Astrocyte (in vitro differentiated cells and primary cell): ENCODE measurements at regions not wholly inside any gene's neighbourhood (a gene's known extent, or its start where the extent isn't known, plus 50 kb on each side); places are given as distances from the start of the nearest gene placed in this dataset.
A peak's percentile ranks its signal among the peaks of the same experiment; 100 is the strongest.

Experiments used
- DNase-seq: peaks from one replicate; pipeline ENCODE4 v3.0.0-alpha.2; 2010; ENCODE audit warnings: low read depth
- FAIRE-seq: peaks from 2 replicates; lab custom pipeline; 2011; peaks lifted over from hg19 to GRCh38; lab: Jason Lieb, UNC
- H2AFZ ChIP-seq: 2 replicates; pipeline ENCODE4 v1.6.0; 2012; ENCODE audit warnings: low read depth, low read length, inconsistent platforms
- H3K27ac ChIP-seq: 2 replicates; pipeline ENCODE4 v1.5.1; 2011; ENCODE audit warnings: low read depth, low read length, inconsistent platforms
- H3K27me3 ChIP-seq: 2 replicates; pipeline ENCODE4 v1.6.0; 2011; ENCODE audit warnings: low read length, inconsistent platforms; ENCODE audit not compliant: insufficient read depth
- H3K36me3 ChIP-seq: 2 replicates; pipeline ENCODE4 v1.5.1; 2011; ENCODE audit warnings: low read length, inconsistent platforms; ENCODE audit not compliant: insufficient read depth
- H3K4me1 ChIP-seq: 2 replicates; pipeline ENCODE4 v1.5.1; 2011; ENCODE audit warnings: low read length, inconsistent platforms; ENCODE audit not compliant: insufficient read depth
- H3K4me2 ChIP-seq: 2 replicates; pipeline ENCODE4 v1.6.0; 2012; ENCODE audit warnings: low read length, inconsistent platforms
- H3K4me3 ChIP-seq: 2 replicates; pipeline ENCODE4 v1.5.1; 2011; ENCODE audit warnings: low read depth, mild to moderate bottlenecking, low read length, inconsistent platforms; ENCODE audit not compliant: insufficient read depth
- H3K79me2 ChIP-seq: 2 replicates; pipeline ENCODE4 v1.6.0; 2012; ENCODE audit warnings: mild to moderate bottlenecking, low read length, inconsistent platforms; ENCODE audit not compliant: insufficient read depth
- H3K9ac ChIP-seq: 2 replicates; pipeline ENCODE4 v1.6.0; 2012; ENCODE audit warnings: mild to moderate bottlenecking, low read length, inconsistent platforms
- H3K9me3 ChIP-seq: 2 replicates; pipeline ENCODE4 v1.5.1; 2012; ENCODE audit warnings: low read depth, mild to moderate bottlenecking, low read length, inconsistent platforms; ENCODE audit not compliant: insufficient read depth
- H4K20me1 ChIP-seq: 2 replicates; pipeline ENCODE4 v1.6.0; 2012; ENCODE audit warnings: low read length, inconsistent platforms; ENCODE audit not compliant: insufficient read depth
- H3K27ac Mint-ChIP-seq: one replicate; pipeline ENCODE4 v1.8.0; 2021; ENCODE audit warnings: mild to moderate bottlenecking, mixed read lengths; ENCODE audit not compliant: unreplicated experiment
- H3K27me3 Mint-ChIP-seq: one replicate; pipeline ENCODE4 v1.8.0; 2021; ENCODE audit warnings: low read depth, mixed read lengths; ENCODE audit not compliant: unreplicated experiment
- H3K36me3 Mint-ChIP-seq: one replicate; pipeline ENCODE4 v1.8.0; 2021; ENCODE audit warnings: low read depth, mixed read lengths; ENCODE audit not compliant: unreplicated experiment
- H3K4me1 Mint-ChIP-seq: one replicate; pipeline ENCODE4 v1.8.0; 2021; ENCODE audit warnings: low read depth, mixed read lengths; ENCODE audit not compliant: unreplicated experiment
- H3K4me3 Mint-ChIP-seq: one replicate; pipeline ENCODE4 v1.8.0; 2021; ENCODE audit warnings: mild to moderate bottlenecking, moderate library complexity, mixed read lengths; ENCODE audit not compliant: unreplicated experiment
- H3K9me3 Mint-ChIP-seq: one replicate; pipeline ENCODE4 v1.8.0; 2021; ENCODE audit warnings: mild to moderate bottlenecking, mixed read lengths; ENCODE audit not compliant: unreplicated experiment
- EZH2 ChIP-seq: IDR thresholded peaks from 2 replicates; pipeline ENCODE4 v1.6.1; 2012; ENCODE audit warnings: mild to moderate bottlenecking, low read length, inconsistent platforms; ENCODE audit not compliant: insufficient read depth
- TF ChIP-seq, protein P1 (sequence below): IDR thresholded peaks from 2 replicates; pipeline ENCODE4 v1.5.1; 2011; ENCODE audit warnings: low read depth, mild to moderate bottlenecking, inconsistent platforms, low read length, moderate library complexity; ENCODE audit not compliant: insufficient read depth

DNA sequence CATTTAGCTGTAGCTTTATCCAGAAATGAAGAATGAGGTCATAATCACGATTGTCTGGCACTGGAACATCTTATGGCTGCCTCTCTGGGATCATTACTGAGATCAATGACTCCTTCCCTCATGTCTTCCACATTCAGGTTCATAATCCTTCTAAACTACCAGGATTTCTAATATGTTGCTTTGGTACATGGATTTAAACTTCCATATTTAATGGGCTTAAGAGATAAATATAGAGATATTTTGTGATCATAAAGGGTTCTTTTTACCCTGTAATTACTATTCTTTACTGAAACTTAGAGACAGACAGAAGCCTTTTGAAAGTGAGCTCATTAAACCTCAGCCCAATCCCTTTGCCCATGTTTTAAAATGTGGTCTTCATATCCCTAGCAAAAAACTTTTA lies 575.4 kb upstream of the ALCAM start:
- no peak overlapping the region for H3K27ac Mint-ChIP-seq
- H3K27ac ChIP-seq: no peak overlapping the region
- no peak for TF ChIP-seq EZH2
- TF ChIP-seq, protein P1, sequence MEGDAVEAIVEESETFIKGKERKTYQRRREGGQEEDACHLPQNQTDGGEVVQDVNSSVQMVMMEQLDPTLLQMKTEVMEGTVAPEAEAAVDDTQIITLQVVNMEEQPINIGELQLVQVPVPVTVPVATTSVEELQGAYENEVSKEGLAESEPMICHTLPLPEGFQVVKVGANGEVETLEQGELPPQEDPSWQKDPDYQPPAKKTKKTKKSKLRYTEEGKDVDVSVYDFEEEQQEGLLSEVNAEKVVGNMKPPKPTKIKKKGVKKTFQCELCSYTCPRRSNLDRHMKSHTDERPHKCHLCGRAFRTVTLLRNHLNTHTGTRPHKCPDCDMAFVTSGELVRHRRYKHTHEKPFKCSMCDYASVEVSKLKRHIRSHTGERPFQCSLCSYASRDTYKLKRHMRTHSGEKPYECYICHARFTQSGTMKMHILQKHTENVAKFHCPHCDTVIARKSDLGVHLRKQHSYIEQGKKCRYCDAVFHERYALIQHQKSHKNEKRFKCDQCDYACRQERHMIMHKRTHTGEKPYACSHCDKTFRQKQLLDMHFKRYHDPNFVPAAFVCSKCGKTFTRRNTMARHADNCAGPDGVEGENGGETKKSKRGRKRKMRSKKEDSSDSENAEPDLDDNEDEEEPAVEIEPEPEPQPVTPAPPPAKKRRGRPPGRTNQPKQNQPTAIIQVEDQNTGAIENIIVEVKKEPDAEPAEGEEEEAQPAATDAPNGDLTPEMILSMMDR: no peak
- no peaks in the 10 kb centered on the region for H3K27me3 ChIP-seq
- no peaks in the 10 kb centered on the region for H3K4me1 ChIP-seq
- no peak overlapping the region for H3K4me3 ChIP-seq
- H3K9ac ChIP-seq: no peak overlapping the region
- no peaks in the 10 kb centered on the region for H3K9me3 ChIP-seq
- DNase-seq (no peak), FAIRE-seq (no peak)
- H3K79me2 ChIP-seq: no peaks in the 10 kb centered on the region
- no peaks in the 10 kb centered on the region for H3K27me3 Mint-ChIP-seq
- no peaks in the 10 kb centered on the region for H3K4me1 Mint-ChIP-seq
- no peaks in the 10 kb centered on the region for H3K36me3 ChIP-seq
- no peak overlapping the region for H3K4me3 Mint-ChIP-seq
- no peaks in the 10 kb centered on the region for H4K20me1 ChIP-seq
- no peaks in the 10 kb centered on the region for H3K36me3 Mint-ChIP-seq
- no peaks in the 10 kb centered on the region for H3K9me3 Mint-ChIP-seq
- no peak overlapping the region for H2AFZ ChIP-seq
- H3K4me2 ChIP-seq: no peak overlapping the region

DNA sequence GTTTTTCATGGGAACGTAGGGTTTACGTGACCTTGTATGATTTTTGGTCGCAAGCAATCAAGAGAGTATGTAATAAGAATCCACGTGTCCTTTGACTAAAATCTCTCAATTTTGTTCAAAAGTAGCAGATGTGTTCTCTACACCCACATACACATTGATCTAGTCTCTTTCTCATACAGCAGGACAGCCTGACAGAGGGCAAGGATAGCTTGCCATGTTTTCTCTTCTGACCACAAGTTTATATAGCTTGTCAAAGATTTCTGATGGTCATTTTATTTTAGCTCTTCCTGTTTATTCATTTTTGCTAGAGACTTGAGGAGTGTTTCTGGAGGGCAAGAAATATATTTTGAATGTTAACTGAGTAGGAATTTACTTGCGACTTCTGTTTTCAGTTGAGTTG lies 570.2 kb upstream of the ALCAM start:
- Mint-ChIP-seq H3K4me1 (no peaks in the 10 kb centered on the region), H3K27ac (no peak overlapping the region), H3K27me3 (no peaks in the 10 kb centered on the region), H3K36me3 (no peaks in the 10 kb centered on the region), H3K4me3 (no peak overlapping the region), H3K9me3 (no peaks in the 10 kb centered on the region)
- Histone ChIP-seq H3K79me2 (no peaks in the 10 kb centered on the region), H3K27me3 (no peaks in the 10 kb centered on the region), H3K9ac (no peak overlapping the region), H2AFZ (no peak overlapping the region), H3K4me2 (no peak overlapping the region), H3K27ac (no peak overlapping the region), H3K36me3 (no peaks in the 10 kb centered on the region), H3K9me3 (no peaks in the 10 kb centered on the region), H3K4me3 (no peak overlapping the region), H4K20me1 (no peaks in the 10 kb centered on the region), H3K4me1 (no peaks in the 10 kb centered on the region)
- FAIRE-seq: no peak
- TF ChIP-seq EZH2: no peak
- TF ChIP-seq, protein P1: no peak
- DNase-seq: peak; percentile 7

DNA sequence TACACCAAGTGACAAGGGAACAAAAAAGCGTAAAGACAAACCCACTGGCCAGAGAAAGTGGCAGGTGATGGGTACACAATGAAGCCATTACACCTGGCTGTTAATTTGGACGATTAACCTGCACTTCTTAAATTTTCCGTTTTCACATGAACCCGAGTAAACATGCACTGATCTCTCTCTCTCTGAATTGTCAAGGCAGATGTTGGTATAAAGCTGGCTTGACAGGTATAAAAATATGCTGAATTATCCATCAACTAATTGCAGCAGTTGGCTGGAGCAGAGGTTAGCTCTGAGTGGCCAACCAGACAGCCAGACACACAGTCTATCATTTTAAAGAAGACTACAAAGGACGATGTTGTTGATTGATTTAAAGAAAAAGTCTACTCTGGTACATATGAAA lies 561.7 kb upstream of the ALCAM start:
- no peak for FAIRE-seq
- Histone ChIP-seq H3K4me1 (no peaks in the 10 kb centered on the region), H3K4me2 (no peak overlapping the region), H3K4me3 (no peak overlapping the region), H3K36me3 (no peaks in the 10 kb centered on the region), H3K9ac (no peak overlapping the region), H3K79me2 (no peaks in the 10 kb centered on the region), H3K27me3 (no peaks in the 10 kb centered on the region), H2AFZ (no peak overlapping the region), H3K9me3 (no peaks in the 10 kb centered on the region), H4K20me1 (no peaks in the 10 kb centered on the region), H3K27ac (no peak overlapping the region)
- H3K27me3 Mint-ChIP-seq: no peaks in the 10 kb centered on the region
- DNase-seq: no peak
- H3K9me3 Mint-ChIP-seq: no peaks in the 10 kb centered on the region
- no peak overlapping the region for H3K27ac Mint-ChIP-seq
- TF ChIP-seq EZH2: no peak
- TF ChIP-seq, protein P1: no peak
- H3K36me3 Mint-ChIP-seq: no peaks in the 10 kb centered on the region
- H3K4me3 Mint-ChIP-seq: no peak overlapping the region
- H3K4me1 Mint-ChIP-seq: peaks cover 1% of the 10 kb centered on the region
